Mesothelial cell of epicardium (in vitro differentiated cells): ENCODE measurements at regions not wholly inside any gene's neighbourhood (a gene's known extent, or its start where the extent isn't known, plus 50 kb on each side); places are given as distances from the start of the nearest gene placed in this dataset.

Source experiments
- DNase-seq, 2 experiments: peaks; one replicate each; pipeline ENCODE4 v3.0.0; 2021; ENCODE audit warnings: low spot score in 2 of 2; ENCODE audit not compliant: unreplicated experiment in 2 of 2
- H3K27ac Mint-ChIP-seq: 2 replicates; pipeline ENCODE4 v1.8.0; 2021; ENCODE audit warnings: mixed read lengths
- H3K27me3 Mint-ChIP-seq: 2 replicates; pipeline ENCODE4 v1.8.0; 2021; ENCODE audit warnings: low read depth, mixed read lengths
- H3K36me3 Mint-ChIP-seq: 2 replicates; pipeline ENCODE4 v1.8.0; 2021; ENCODE audit warnings: mixed read lengths
- H3K4me1 Mint-ChIP-seq: 2 replicates; pipeline ENCODE4 v1.8.0; 2021; ENCODE audit warnings: mixed read lengths
- H3K4me3 Mint-ChIP-seq: 2 replicates; pipeline ENCODE4 v1.8.0; 2021; ENCODE audit warnings: mild to moderate bottlenecking, moderate library complexity, mixed read lengths
- H3K9me3 Mint-ChIP-seq: 2 replicates; pipeline ENCODE4 v1.8.0; 2021; ENCODE audit warnings: mixed read lengths
- TF ChIP-seq, protein P1 (sequence below): fragments of 200-600 bp; sonication (generic); IDR thresholded peaks from one replicate; pipeline ENCODE4 v1.5.0; 2021; ENCODE audit warnings: antibody characterized with exemption; ENCODE audit not compliant: unreplicated experiment

DNA sequence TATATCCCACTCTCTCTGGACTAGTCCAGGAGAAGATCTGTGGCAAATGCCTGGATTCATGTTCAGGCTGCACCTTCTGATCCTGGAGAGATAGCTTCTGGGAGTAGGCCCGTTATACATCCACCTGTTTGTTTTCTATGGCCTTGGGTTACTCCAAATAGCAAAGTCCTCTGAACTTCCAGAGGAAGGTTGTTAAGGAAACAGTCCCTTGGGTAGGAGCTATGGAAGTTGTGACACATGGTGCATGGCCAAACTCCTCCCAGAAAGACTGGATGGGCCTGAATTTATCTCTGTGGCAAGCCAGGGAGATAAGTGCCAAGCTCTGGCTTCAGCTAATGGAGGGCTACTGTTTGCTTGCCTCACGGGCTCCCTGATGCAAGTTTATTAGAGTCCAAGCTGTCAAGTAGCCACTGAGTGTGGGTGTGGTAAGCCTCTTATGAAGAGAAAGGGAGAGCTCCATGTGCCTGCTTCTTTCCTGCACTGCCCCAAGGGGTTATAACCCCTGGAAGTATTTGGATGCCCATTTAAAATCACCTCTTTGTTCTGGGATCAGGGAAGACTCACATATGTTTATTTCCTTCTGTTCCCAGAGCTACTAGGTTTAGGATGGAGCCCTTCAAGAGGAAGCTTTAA lies 328.7 kb upstream of the ATP11B start:
- Mint-ChIP-seq H3K4me3 (no peak overlapping the region), H3K27me3 (no peaks in the 10 kb centered on the region), H3K36me3 (no peaks in the 10 kb centered on the region), H3K27ac (no peak overlapping the region), H3K9me3 (peaks cover 13% of the 10 kb centered on the region), H3K4me1 (no peaks in the 10 kb centered on the region)
- TF ChIP-seq, protein P1, sequence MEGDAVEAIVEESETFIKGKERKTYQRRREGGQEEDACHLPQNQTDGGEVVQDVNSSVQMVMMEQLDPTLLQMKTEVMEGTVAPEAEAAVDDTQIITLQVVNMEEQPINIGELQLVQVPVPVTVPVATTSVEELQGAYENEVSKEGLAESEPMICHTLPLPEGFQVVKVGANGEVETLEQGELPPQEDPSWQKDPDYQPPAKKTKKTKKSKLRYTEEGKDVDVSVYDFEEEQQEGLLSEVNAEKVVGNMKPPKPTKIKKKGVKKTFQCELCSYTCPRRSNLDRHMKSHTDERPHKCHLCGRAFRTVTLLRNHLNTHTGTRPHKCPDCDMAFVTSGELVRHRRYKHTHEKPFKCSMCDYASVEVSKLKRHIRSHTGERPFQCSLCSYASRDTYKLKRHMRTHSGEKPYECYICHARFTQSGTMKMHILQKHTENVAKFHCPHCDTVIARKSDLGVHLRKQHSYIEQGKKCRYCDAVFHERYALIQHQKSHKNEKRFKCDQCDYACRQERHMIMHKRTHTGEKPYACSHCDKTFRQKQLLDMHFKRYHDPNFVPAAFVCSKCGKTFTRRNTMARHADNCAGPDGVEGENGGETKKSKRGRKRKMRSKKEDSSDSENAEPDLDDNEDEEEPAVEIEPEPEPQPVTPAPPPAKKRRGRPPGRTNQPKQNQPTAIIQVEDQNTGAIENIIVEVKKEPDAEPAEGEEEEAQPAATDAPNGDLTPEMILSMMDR = no peak
- no peak for DNase-seq

- no peaks in the 10 kb centered on the region for H3K4me1 Mint-ChIP-seq
- H3K9me3 Mint-ChIP-seq = peaks cover 13% of the 10 kb centered on the region
- TF ChIP-seq, protein P1 = no peak
- no peak overlapping the region for H3K4me3 Mint-ChIP-seq
- H3K27ac Mint-ChIP-seq = no peak overlapping the region
- H3K27me3 Mint-ChIP-seq = no peaks in the 10 kb centered on the region
- no peak for DNase-seq
- no peaks in the 10 kb centered on the region for H3K36me3 Mint-ChIP-seq
Observed at GRCh38 chr3:182465301-182466185, 327.8 kb upstream of the ATP11B start.

- H3K4me3 Mint-ChIP-seq = no peak overlapping the region
- no peaks in the 10 kb centered on the region for H3K4me1 Mint-ChIP-seq
- H3K27me3 Mint-ChIP-seq = no peaks in the 10 kb centered on the region
- H3K9me3 Mint-ChIP-seq = no peaks in the 10 kb centered on the region
- H3K36me3 Mint-ChIP-seq = no peaks in the 10 kb centered on the region
- no peak overlapping the region for H3K27ac Mint-ChIP-seq
- TF ChIP-seq, protein P1 = no peak
- no peak for DNase-seq
Observed at GRCh38 chr3:182469086-182469485, 324.2 kb upstream of the ATP11B start.

DNA sequence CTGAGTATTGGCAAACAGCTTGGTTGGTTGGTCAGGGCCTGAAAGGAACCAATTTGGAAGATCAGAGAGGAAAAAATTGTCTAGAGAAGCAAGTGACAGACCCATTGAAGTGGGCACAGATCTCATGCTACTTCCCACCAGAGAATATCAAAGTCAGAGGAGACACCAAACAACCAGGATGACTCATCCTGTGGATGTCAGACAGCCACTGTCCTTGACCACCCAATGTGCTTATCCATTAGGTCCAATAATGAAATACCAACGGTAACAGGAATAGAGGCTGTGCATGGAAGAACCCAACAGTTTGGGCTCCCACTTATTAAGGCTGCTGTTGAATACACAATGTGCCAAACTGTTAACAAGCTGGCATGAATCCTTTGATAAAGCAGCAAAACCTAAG lies 323.1 kb upstream of the ATP11B start:
- no peak overlapping the region for H3K4me3 Mint-ChIP-seq
- H3K27ac Mint-ChIP-seq = no peak overlapping the region
- H3K27me3 Mint-ChIP-seq = no peaks in the 10 kb centered on the region
- DNase-seq = no peak
- H3K4me1 Mint-ChIP-seq = no peaks in the 10 kb centered on the region
- H3K9me3 Mint-ChIP-seq = no peaks in the 10 kb centered on the region
- no peaks in the 10 kb centered on the region for H3K36me3 Mint-ChIP-seq
- TF ChIP-seq, protein P1 = no peak

DNA sequence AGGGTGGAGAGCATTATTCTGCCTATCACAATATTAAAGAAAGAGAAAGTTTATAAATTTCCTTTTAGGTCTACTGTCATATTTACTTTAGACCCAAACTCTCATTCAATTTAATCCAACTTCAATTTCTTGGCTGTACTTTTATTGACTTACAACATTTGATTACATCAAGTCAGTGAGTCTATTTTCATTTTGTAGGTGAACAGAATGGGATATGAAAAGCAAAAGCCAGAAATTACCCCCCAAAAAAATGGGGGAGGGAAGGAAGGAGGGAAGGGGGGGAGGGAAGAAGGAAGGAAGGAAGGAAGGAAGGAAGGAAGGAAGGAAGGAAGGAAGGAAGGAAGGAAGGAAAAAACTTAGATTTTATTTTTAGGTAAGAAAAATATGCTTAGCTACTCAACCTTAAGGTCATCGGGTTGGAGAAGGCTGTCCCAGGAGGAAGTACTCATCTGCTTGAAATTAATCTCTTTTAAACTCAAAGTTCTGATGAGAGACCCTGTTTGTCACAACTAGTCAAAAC lies 320.1 kb upstream of the ATP11B start:
- Mint-ChIP-seq H3K9me3 (no peaks in the 10 kb centered on the region), H3K36me3 (no peaks in the 10 kb centered on the region), H3K4me3 (no peak overlapping the region), H3K4me1 (no peaks in the 10 kb centered on the region), H3K27me3 (no peaks in the 10 kb centered on the region), H3K27ac (no peak overlapping the region)
- no peak for DNase-seq
- TF ChIP-seq, protein P1 = no peak
